GM21717 (cell line): ENCODE measurements at regions not wholly inside any gene's neighbourhood (a gene's known extent, or its start where the extent isn't known, plus 50 kb on each side); places are given as distances from the start of the nearest gene placed in this dataset.

Experiments
- ATAC-seq: cut with Tn5 transposase; IDR thresholded peaks from one replicate; pipeline ENCODE4 v1.9.1; 2021; ENCODE audit warnings: mild to moderate bottlenecking, moderate library complexity; ENCODE audit not compliant: unreplicated experiment

DNA sequence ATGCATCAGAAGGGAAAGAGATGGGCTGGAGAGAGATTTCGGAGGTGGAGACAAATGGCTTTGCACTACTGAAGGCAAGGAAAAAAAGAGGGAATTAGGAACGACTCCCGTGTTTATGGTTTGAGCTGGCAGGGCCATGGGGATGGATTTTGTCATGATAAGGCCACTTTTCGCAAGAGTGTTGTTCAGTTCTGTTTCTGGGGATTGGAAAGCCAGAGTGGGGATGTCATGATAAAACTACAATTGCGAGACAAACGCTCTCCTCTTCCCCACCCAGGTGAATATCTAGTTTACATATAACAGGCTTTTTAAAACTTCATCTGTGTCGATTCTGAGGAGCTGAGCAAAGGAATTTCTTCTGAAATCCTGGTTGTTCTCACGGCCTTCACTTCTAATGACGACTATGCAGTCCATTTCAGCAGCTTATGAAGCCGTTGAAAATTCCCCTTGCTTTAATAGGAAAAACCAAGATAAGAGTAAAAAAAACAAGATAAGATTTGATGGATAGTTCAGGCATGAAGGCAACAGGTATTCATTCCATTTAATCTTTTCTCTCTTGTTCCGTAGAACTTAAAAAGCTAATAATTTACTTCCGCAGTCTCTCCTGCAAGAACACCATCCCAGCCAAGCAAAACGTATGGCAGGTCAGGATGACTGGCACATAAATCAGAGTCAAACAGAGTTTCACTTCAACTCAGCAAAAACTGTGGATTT is 245.6 kb upstream of the PITRM1 start:
- ATAC-seq: no peak

DNA sequence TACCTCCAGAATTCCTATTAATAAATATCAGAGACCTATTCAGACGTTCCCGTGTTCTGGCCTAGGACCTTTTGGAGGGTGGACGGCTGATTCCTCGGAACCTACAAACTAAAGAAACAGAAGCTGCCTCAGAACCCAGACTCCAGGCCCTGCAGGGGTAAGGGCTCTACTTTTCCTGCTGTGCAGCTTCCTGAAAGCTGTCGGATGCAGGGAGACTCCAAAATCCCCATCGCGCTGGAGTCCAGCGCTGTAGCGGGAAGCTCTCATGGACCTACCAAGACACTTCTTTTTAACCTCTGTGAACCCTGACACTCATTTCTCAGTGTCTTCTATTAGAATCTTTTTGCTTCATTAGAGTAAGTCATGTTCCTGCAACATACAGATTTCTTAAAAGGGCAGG is 244.5 kb upstream of the PITRM1 start:
- ATAC-seq: no peak

DNA sequence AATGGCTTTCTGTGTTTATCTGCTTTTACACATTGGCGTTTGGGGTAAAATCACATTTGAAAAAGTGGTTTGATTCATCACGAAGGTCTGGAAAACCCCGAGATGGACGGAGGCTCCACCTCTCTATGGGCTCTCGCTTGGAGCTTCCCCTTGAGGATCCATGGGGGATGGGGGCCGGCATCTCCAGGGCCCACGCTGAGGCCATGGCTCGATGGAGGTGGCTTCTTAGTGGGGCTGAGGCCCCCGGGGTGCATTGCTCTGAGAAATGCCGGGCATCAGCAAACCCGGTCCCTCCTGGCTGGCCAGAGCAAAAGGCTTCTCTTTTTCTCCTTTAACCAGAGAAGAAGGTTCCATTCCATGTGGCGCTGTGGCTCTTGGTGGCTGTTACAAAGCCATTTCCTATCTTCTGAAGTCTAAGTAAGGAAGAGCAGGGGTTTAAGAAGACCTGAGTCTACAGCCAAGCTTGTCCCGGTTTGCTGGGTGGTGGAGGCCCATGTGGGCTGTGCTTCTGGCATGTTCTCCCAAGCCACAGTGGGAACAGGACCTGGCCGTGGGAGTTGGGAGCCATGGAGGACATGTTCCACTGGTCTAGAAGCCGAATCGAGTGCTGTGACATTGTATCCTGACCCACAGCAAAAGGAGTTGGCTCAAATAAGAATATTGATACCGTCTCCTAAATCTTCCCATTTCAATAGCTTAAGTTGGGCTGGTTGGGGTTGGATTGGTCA is 243.5 kb upstream of the PITRM1 start:
- ATAC-seq: no peak

DNA sequence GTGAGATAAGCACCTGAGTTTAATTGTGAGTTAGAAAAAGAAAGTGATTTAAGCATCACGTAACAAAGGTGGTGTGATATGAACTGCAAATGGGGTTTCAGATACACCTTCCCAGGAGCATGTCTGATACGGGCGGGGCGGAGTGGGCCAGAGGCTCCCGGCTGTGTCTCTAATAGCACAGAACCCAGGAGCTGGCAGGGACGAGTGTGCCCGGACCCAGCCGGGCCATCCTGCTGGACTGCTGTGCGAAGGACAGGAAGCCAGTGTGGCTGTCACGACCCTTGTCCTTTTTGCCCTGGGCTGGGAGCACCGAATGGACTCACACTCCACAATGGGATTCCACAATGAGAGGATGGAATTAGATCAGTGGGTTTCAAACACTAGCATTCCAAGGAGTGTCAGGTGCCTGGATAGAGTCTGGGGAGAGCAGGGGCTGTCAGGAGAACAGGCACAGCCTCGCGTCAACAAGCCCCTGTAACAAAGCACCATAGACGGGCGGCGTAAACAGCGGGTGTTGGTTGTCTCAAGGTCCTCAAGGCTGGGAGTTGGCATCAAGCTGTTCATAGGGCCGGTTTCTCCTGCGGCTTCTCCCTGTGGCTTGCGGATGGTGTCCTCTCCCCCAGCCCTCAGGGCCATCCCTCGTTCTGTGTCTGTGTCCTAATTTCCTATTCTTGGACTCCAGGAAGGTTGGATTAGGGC is 242.6 kb upstream of the PITRM1 start:
- no peak for ATAC-seq

DNA sequence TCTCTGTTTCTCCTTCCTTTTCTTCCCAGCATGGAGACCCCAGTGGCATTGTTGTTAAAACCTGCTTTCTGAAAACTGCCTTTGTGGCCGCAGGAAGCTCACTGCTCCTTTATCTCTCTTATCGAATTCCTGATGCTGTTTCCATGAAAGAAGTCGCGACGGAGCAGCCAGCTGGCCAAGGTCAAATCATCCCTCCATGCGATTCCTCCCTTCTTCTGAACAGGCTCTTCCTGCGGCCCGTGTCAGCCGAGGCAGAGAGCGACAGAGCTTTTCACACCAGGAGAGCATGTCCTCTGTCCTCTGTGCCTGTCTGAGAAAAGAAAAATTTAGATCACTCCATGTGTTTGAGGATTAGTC is 242.1 kb upstream of the PITRM1 start:
- no peak for ATAC-seq

DNA sequence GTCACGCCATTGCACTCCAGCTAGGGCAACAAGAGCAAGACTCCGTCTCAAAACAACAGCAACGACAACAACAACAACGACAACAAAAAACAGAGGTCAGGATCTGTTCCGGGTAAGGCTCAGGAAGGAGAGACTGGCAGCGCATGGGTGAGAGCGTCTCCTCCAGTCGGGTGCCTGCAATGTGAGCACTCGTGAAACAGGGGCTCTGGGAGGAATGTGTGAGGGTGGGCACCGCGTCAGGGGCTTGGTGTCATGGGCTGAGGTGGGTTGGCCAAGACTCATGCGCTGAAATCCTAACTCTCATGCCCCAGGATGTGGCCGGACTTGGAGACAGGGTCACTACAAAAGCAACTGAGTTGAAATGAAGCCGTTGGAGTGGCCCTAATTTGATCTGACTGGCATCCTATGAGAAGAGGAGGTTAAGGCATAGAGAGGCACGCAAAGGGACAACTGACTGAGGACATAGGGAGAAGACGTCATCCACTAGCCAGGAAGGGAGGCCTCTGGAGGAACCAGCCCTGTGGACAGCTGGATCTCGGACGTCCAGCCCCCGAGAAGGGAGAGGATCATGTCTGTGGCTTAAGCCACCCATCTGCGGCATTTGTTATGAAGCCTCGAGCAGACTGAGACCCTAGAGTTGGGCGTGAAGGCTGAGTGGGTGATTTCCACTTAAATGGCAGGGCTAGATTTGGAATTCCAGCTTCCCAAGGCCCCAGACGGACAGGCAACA is 241.5 kb upstream of the PITRM1 start:
- ATAC-seq: no peak

DNA sequence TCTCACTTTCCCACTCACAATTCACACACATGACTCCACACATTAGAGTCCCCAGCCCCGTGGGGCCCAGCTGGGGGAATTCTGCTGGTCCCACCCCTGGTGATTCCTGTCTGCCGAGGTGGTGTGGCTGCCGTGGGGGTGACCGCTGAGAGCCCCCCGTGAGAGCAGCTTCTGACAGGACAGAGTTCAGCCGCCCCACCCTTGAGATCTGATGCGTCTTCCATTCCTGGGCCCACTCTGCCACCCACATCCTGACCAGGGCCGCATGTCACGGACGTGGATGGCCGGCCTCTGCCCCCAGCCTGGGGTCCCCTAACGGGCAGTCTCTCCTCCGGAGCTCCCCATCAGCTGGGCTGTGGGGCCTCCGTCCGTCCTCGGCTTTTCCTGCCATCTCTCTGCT is 240.1 kb upstream of the PITRM1 start:
- no peak for ATAC-seq

DNA sequence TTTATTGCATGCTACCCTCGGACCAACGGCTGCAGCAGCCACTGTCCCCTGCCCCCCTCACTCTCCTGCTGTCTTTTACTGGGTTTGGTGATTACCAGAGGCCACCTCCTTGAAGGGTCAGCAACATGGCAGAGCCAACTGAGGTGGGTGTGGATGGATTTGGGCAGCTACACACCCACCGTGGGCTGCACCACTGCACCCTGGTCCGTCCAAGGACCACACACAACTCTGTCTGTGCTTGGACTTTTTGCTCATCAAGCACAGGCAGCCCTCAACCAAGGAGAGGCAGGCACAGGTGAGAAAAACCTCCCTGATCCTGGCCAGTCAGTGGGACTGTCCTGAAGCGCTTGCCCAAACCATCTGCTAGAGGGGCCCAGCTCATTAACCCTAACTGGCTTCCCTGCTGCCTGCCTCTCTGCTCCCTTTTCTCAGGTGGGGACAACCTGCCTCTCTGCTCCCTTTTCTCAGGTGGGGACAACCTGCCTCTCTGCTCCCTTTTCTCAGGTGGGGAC is 239.5 kb upstream of the PITRM1 start:
- no peak for ATAC-seq

DNA sequence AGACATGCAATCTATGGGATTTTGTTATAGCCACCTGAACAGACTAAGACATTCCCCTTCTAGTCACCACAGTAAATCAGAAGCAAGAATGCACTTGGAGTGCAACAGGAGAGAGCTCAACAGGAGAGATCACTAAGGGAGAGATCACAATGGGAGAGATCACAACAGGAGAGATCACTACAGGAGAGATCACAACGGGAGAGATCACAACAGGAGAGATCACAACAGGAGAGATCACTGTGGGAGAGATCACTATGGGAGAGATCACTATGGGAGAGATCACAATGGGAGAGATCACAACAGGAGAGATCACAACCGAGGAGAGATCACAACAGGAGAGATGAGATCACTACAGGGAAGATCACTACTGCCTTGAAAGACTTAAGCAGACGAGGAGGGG is 238.5 kb upstream of the PITRM1 start:
- ATAC-seq: no peak

DNA sequence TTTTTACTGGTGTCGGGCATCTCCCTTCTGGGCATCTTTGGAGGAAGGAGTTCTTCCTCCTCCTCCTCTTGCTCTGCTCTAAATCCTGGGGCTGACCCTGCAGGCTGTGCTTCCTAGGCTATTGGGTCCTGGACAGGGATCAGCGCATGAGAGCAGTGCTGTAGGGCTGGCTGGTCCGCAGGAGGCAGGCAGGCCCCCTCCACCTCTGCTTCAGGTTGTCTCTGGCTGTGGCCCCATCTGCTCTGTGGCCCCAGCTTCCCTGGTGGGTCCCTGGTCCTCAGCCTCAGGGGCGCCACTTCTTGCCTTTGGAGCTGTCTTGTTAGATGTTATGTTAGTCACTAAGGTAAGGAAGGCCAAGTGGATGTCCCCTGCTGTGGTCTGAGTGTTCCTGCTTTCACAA is 237.3 kb upstream of the PITRM1 start:
- no peak for ATAC-seq

DNA sequence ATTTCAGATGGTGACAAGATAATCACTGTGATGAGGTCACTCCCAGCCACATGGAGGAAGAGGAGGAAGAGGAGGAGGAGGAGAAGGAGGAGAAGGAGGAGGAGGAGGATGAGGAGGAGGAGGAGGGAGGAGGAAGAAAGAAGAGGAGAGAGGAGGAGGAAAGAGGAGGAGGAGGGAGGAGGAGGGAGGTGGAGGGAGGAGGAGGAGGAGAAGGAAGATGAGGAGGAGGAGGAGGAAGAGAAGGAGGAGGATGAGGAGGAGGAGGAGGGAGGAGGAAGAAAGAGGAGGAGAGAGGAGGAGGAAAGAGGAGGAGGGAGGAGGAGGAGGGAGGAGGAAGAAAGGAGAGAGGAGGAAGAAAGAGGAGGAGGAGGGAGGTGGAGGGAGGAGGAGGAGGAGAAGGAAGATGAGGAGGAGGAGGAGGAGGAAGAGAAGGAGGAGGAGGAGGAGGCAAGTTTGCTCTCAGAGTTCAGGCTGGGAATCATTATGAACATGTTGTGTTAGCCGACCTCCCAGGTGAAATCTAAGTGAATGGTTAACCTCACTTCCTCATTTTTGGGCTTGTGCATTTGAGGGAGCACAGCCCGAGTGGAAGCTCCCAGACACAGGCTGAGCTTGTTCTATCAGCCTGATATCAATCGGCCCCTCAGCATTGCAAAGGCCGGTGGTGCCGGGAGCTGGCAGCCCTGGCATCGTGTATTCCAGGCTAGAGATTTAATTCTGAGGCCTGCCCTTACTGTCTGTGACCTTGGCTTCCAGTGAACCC is 236.2 kb upstream of the PITRM1 start:
- no peak for ATAC-seq

DNA sequence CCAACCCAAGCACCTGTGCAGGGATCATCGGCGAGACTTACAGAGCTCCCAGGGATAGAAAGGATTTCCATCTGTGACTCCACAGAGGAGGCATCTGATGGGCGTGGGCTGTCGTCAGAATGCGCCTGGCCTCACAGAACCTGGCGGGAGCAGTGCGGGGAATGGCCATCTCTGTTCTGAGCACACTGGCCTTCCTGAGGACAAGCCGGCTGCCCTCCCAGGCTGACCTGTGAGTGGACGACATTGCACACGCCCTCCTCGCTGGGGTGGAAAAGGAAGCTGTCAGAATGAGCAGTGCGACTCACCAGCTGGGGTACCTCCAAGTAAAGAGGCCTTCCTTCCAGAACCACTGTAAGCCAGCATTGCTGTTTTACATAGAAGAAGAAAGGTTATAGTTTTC is 234.6 kb upstream of the PITRM1 start:
- no peak for ATAC-seq

DNA sequence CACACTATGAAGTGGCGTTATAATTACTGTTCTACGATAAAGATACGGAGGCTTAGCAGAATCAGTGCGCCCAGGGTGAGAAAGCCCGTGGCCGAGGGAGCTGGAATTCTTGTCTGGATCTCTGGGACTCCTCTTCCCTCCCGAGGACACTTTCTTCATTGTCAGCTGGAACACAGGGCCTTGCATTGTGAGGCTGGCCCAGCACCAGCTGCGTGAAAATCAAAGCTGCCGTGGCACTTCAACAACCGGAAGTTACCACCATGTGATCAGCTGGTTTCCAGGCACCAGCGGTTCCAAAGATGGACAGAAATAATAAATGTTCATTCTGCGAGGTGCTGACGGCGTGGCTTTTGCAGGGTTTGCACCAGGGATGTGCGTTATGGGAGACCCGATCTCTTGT is 234.0 kb upstream of the PITRM1 start:
- no peak for ATAC-seq

DNA sequence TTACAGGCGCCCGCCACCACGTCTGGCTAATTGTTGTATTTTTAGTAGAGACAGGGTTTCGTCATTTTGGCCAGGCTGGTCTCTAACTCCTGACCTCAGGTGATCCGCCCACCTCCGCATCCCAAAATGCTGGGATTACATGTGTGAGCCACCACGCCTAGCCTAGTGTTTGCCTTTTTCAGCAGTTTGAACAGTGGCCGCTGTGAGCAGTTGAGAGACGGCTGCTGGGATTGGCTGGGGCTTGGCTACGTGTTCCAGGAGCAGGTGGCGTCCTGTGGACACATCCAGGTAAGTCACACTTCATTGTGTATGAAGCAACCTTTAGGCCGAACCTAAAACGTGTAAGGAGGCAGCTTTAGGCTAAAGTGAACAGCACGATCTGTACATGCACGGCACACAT is 231.8 kb upstream of the PITRM1 start:
- no peak for ATAC-seq

DNA sequence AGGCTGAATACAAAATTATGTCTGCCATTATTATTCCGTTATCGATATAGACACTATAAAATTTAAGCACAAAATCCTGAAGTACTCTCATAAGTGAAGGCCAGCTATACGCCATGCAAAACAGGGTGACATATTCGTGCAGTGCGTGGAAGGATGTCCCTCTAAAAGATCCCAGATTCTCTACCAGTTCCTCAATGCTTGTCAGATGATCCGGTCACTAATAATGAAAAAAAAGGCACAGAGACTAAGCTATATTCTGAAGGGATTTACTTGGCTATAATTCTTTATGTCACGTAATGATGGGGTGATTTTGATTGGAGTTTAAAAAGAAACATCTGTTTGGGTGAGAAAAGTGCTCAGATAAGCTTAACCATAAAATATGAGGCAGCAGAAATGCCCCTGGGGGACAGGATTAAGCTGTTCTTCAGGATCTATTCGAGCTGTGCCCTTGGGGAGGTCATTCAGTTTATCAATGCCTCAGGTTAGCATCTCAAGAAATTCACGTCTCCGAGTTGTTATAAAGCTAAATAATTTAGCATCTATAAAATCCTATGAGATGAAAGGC is 229.7 kb upstream of the PITRM1 start:
- ATAC-seq: no peak

DNA sequence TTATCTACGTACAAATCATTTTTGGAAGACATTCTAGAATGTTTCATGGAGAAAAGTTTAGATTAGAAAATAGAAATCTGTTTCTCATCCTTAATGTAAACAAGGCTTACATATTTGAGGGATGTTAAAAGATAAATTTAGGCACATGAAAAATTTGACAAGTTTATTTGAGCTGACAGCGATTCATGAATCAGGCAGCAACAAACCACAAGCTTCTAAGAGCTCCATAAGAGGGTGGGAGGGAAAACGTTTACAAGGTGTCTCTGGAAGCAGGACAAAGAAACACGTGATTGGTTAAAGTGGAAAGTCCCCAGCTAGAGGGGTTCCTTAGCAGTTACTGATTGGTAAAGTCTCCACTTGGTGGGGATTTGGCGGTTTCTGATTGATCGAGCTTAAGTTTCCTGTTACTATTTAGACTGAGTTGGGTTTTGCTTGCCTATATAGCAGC is 228.9 kb upstream of the PITRM1 start:
- ATAC-seq: no peak

DNA sequence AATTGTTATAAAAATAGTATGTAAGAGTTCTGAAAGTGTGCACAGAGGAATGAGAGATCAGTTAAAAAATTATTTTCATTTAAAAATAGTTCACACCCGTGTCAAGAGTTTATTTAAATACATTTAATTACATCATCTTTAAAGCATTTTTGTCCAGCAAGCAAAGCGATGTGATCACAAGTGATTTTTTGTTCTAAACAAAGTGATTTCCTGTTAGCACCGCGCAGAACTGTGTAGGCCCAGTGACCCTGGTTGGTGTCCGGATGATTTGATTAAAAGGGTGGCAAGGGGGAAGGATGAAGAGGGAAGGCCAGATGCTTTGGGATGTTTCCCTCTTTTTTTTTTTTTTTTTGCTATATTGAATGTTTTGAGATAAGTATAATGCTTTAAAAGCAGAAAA is 227.8 kb upstream of the PITRM1 start:
- ATAC-seq: no peak

DNA sequence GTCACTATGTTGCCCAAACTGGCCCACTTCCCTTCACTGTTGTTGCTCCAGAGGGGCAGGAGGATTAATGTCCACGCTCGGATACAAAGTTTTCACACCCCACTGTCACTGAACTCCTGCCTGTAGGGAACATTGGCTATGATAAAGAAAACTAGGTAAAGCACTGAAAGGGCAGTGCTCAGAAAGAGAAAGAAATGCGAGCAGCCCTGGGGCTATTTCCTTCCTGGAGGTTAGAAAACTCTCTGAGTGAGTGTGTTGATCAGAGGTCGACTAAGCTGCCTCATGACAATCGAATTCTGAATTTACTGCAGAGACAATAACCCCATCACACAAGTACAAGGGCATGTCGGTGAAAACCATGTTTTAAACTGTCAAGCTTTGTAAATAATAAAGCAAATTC is 227.2 kb upstream of the PITRM1 start:
- no peak for ATAC-seq

DNA sequence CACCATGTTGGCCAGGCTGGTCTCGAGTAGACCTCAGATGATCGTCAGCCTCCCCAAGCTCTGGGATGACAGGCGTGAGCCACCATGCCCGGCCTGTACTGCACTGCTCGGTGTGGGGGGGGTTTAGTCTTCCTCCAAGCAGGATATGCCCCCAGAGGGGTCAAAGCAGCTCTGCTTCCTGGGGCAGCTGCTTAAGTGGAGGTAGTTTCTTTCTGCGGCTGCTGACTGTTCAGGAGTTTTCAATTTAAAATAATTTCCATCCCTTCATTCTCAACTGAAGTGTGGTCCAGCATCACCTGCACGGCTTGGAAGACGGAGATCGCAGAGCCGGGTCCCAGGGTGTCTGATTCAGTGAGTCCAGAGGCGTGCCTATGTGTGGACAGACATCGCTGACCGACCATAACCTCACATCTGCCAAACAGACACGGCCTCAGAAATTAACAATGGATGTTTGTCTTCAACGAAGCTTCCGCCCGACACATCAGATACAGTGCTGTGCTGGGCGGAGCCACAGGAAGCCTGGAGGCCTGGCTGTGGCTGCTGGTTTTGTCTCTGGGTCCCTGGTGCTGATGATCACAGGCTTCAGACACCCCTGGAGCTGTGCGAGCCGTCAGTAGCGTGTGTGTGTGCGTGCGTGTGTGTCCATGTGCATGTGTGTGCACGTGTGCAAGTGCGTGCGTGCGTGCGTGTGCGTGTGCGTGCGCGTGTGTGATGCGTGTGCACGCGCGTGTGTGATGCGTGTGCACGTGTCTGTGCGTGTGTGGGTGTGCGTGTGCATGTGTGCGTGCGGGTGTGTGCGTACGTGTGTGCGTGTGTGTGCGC is 226.5 kb upstream of the PITRM1 start:
- ATAC-seq: no peak
